Gastrocnemius medialis (tissue), 4 donors: ENCODE measurements at regions not wholly inside any gene's neighbourhood (a gene's known extent, or its start where the extent isn't known, plus 50 kb on each side); places are given as distances from the start of the nearest gene placed in this dataset.

Experiments
- CTCF ChIP-seq, 5 experiments: fragments of 450-650 bp in 3 of 5; fragments of 200-600 bp in 2 of 5; sonication (generic) in 2 of 5; IDR thresholded peaks in 4 of 5; conservative IDR thresholded peaks in 1 of 5; 1 replicate in 4 of 5; 2 replicates in 1 of 5; pipeline ENCODE4 v1.5.1; 2016 to 2019; ENCODE audit warnings: antibody characterized with exemption in 5 of 5, mild to moderate bottlenecking in 3 of 5, moderate library complexity in 3 of 5
- POLR2A ChIP-seq, 2 donors: fragments of 450-650 bp; IDR thresholded peaks; one replicate each; pipeline ENCODE4 v1.6.1; 2017; ENCODE audit warnings: antibody characterized with exemption in 2 of 2, mild to moderate bottlenecking in 2 of 2, moderate library complexity in 2 of 2

GRCh38 chr18:41666231-41666630, 288.8 kb upstream of the PIK3C3 start:
- TF ChIP-seq CTCF (IDR thresholded peaks at IDR 0.05 in 4 of 5, conservative IDR thresholded peaks at IDR 0.05 in 1 of 5): no peak
- no peak for TF ChIP-seq POLR2A (IDR thresholded peaks at IDR 0.05)
